Activated T-helper 17 cell treated with anti-CD3 and anti-CD28 coated beads, Interleukin-2, amount 50 U/mL, for 72 hours (primary cell): ENCODE measurements at regions not wholly inside any gene's neighbourhood (a gene's known extent, or its start where the extent isn't known, plus 50 kb on each side); places are given as distances from the start of the nearest gene placed in this dataset.
"Not testable (repeated sequence)": the region's sequence is repeated elsewhere in the genome, so short reads cannot be mapped to it uniquely, and the experiment has no call there.

Experiments used
- ATAC-seq: fragments of 150-1000 bp; cut with Tn5 transposase; replicated peaks from 2 replicates; pipeline ENCODE4 v1.10.0; 2021; ENCODE audit warnings: mild to moderate bottlenecking, moderate library complexity
- H3K27ac Mint-ChIP-seq: one replicate; pipeline ENCODE4 v1.8.0; 2022; ENCODE audit warnings: mixed read lengths
- H3K27me3 Mint-ChIP-seq: one replicate; pipeline ENCODE4 v1.8.0; 2022; ENCODE audit warnings: mixed read lengths
- H3K36me3 Mint-ChIP-seq: one replicate; pipeline ENCODE4 v1.8.0; 2022; ENCODE audit warnings: low read depth, mild to moderate bottlenecking, mixed read lengths
- H3K4me1 Mint-ChIP-seq: one replicate; pipeline ENCODE4 v1.8.0; 2022; ENCODE audit warnings: mixed read lengths
- H3K4me3 Mint-ChIP-seq: one replicate; pipeline ENCODE4 v1.8.0; 2022; ENCODE audit warnings: mild to moderate bottlenecking, mixed read lengths
- H3K9me3 Mint-ChIP-seq: one replicate; pipeline ENCODE4 v1.8.0; 2022; ENCODE audit warnings: mixed read lengths

DNA sequence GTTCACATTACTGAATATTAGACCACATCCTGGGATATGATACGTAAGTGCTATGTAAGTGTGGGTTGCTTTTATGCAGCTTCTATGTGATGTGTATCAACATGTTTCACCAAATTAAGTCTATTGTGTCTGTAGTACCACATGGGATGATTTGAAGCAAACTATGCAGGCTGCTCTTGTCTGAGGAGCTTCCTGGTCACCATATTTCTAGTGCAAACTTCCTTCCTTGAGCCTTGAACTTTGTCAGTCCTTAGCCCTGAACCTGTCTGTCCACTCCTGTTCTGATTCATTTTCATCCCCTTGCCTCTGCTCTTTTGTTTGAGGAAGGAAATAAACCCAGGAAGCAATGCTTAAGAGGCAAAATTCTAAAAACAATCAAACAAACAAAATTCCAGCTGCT is 117.5 kb upstream of the VANGL1 start:
- Mint-ChIP-seq H3K27me3 (peaks cover 22% of the 10 kb centered on the region), H3K4me3 (no peak overlapping the region), H3K9me3 (no peaks in the 10 kb centered on the region), H3K36me3 (no peaks in the 10 kb centered on the region), H3K27ac (no peak overlapping the region), H3K4me1 (no peaks in the 10 kb centered on the region)
- no peak for ATAC-seq

- no peak overlapping the region for H3K4me3 Mint-ChIP-seq
- H3K27ac Mint-ChIP-seq, result no peak overlapping the region
- no peak for ATAC-seq
- peaks cover 21% of the 10 kb centered on the region for H3K27me3 Mint-ChIP-seq
- H3K4me1 Mint-ChIP-seq, result no peaks in the 10 kb centered on the region
- no peaks in the 10 kb centered on the region for H3K36me3 Mint-ChIP-seq
- H3K9me3 Mint-ChIP-seq, result peaks cover 3% of the 10 kb centered on the region
Observed at GRCh38 chr1:115522386-115522785, 119.4 kb upstream of the VANGL1 start.

DNA sequence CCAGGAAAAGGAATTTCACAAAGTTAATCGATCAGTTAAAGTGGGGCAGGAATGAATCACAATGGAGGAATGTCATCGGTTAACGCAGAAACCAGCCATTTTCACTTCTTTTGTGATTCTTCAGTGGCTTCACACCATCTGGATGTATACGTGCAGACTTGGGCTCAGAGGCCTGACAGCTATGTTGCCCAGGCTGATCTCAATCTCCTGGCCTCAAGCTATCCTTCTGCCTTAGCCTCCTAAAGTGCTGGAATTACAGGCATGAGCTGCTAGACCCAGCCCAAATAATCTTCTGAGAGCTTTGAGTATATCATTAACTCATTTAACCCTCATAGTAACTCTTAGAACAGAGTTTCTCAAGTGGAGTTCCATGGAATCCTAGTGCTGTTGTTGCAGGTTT is 126.5 kb upstream of the VANGL1 start:
- Mint-ChIP-seq H3K27me3 (peaks cover 14% of the 10 kb centered on the region), H3K36me3 (no peaks in the 10 kb centered on the region), H3K9me3 (peaks cover 3% of the 10 kb centered on the region), H3K4me1 (no peaks in the 10 kb centered on the region), H3K4me3 (no peak overlapping the region), H3K27ac (no peak overlapping the region)
- no peak for ATAC-seq

DNA sequence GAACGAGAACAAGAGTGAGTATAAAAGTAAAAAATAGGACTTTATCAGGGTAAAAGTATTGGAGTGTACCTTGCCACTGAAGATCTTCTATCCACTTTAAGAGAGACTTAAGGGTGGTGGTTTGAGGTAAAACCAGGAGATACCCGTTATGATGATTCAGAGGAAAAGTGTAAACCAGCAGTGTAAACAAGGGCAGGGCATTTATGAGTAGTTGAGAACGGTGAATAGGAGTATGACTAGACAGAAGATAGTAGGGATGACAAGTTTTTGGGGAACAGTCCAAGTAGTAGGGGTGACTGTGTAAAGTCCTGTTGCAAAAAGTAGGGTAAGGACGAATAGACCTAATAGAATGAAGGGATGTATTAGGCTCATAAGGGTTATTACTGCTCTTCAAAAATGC is 131.5 kb upstream of the VANGL1 start:
- H3K4me3 Mint-ChIP-seq, H3K36me3 Mint-ChIP-seq, H3K9me3 Mint-ChIP-seq, H3K4me1 Mint-ChIP-seq, ATAC-seq, H3K27ac Mint-ChIP-seq: not testable (repeated sequence)
- H3K27me3 Mint-ChIP-seq, result peaks cover 12% of the 10 kb centered on the region

GRCh38 chr1:115507901-115508300 is 133.9 kb upstream of the VANGL1 start:
- no peaks in the 10 kb centered on the region for H3K36me3 Mint-ChIP-seq
- peaks cover 12% of the 10 kb centered on the region for H3K27me3 Mint-ChIP-seq
- no peak overlapping the region for H3K27ac Mint-ChIP-seq
- ATAC-seq, result no peak
- H3K4me1 Mint-ChIP-seq, result no peaks in the 10 kb centered on the region
- no peak overlapping the region for H3K4me3 Mint-ChIP-seq
- no peaks in the 10 kb centered on the region for H3K9me3 Mint-ChIP-seq

DNA sequence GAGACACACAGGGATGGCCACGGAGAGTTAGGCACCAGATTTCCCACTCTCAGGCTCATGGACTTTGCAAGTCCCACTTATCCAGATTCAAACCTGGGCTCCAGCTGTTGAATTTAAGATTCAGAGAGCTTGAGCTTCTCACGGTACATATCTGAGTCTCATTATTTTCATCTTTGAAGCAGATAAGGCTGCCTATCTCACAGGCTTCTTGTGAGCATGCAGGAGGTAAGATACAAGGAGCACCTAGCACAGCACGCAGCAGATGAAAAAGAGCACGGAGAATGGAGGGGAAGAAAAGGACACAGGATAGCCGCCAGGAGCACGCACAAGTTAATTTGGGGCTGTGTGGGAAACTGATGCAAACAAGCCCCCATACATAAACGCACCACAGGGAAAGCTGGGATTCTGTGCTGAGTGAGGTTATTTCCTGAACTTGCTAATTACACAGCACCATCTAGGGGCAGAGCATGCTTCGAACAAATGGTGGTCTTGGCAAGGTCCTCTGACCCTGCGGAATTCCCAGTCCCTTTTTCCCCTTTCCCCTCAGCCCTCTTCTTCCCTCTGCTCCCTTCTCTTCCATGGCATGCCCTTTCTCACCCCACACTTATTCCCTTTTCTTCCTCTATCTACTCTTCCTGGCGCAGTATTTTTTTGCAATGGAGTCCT is 134.7 kb upstream of the VANGL1 start:
- H3K4me3 Mint-ChIP-seq, result no peak overlapping the region
- no peaks in the 10 kb centered on the region for H3K36me3 Mint-ChIP-seq
- peaks cover 15% of the 10 kb centered on the region for H3K27me3 Mint-ChIP-seq
- no peak overlapping the region for H3K27ac Mint-ChIP-seq
- no peak for ATAC-seq
- H3K9me3 Mint-ChIP-seq, result no peaks in the 10 kb centered on the region
- no peaks in the 10 kb centered on the region for H3K4me1 Mint-ChIP-seq

GRCh38 chr1:115506518-115506917 is 135.3 kb upstream of the VANGL1 start:
- H3K4me1 Mint-ChIP-seq, result no peaks in the 10 kb centered on the region
- no peaks in the 10 kb centered on the region for H3K9me3 Mint-ChIP-seq
- H3K27me3 Mint-ChIP-seq, result peaks cover 15% of the 10 kb centered on the region
- no peaks in the 10 kb centered on the region for H3K36me3 Mint-ChIP-seq
- H3K4me3 Mint-ChIP-seq, result no peak overlapping the region
- no peak overlapping the region for H3K27ac Mint-ChIP-seq
- ATAC-seq, result no peak

DNA sequence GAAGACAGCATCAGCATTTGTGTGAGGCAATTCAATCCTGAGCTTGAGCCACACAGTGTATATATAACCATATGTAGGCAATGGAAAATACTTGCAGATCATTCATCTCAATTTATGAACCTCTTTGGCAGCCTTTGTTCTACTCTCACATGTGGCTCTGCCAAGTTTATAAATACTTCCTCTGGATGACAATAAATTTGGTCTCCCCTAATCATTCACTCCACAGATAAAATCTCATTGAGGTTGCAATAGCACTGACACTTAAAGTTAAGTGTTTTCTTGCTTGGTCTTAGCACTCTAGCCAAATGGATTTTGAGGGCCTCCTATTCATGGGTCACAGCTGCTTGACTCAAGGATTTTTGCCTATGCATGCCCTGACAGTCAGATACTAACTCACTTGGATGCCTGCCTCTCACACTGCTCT is 136.6 kb upstream of the VANGL1 start:
- ATAC-seq, result no peak
- Mint-ChIP-seq H3K4me1 (no peaks in the 10 kb centered on the region), H3K27ac (no peak overlapping the region), H3K36me3 (no peaks in the 10 kb centered on the region), H3K9me3 (no peaks in the 10 kb centered on the region), H3K4me3 (no peak overlapping the region), H3K27me3 (peaks cover 15% of the 10 kb centered on the region)

DNA sequence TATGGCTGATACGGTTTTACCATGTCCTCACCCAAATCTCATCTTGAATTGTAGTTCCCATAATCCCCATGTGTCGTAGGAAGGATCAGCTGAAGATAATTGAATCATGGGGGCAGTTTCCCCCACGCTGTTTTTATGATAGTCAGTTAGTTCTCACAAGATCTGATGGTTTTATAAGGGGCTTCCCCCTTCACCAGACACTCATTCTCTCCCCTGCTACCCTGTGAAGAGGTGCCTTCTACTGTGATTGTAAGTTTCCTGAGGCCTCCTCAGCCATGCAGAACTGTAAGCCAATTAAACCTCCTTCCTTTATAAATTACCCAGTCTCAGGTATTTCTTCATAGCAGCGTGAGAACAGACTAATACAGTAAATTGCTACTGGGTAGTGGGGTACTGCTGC is 139.6 kb upstream of the VANGL1 start:
- H3K4me1 Mint-ChIP-seq, H3K9me3 Mint-ChIP-seq: not testable (repeated sequence)
- ATAC-seq, result peak; percentile 16

DNA sequence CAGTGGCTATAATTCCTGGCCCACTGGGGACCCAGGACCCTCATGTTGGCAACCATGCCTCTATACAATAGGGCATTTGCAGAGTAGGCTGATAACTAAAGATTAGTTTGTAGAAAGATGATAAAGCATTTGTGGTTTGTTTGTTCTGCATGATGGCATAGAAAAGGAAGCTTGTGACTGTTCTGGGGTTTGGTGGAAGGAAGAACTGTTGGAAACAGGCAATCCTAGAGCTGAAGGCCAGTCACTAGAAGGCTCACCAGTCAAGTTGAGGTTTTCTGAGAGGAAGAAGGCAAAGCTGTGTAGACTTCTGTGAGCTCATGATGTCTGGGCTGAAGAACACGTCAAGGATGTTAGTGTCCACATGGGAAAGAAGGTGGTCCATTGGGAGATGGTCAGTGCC is 140.3 kb upstream of the VANGL1 start:
- H3K36me3 Mint-ChIP-seq, result no peaks in the 10 kb centered on the region
- no peaks in the 10 kb centered on the region for H3K4me1 Mint-ChIP-seq
- no peaks in the 10 kb centered on the region for H3K9me3 Mint-ChIP-seq
- H3K27me3 Mint-ChIP-seq, result peaks cover 4% of the 10 kb centered on the region
- no peak overlapping the region for H3K27ac Mint-ChIP-seq
- no peak for ATAC-seq
- H3K4me3 Mint-ChIP-seq, result no peak overlapping the region

More for the DNA sequence above, 139.6 kb upstream of the VANGL1 start:
- H3K36me3 Mint-ChIP-seq, H3K27ac Mint-ChIP-seq, H3K4me3 Mint-ChIP-seq: not testable (repeated sequence)
- peaks cover 11% of the 10 kb centered on the region for H3K27me3 Mint-ChIP-seq

DNA sequence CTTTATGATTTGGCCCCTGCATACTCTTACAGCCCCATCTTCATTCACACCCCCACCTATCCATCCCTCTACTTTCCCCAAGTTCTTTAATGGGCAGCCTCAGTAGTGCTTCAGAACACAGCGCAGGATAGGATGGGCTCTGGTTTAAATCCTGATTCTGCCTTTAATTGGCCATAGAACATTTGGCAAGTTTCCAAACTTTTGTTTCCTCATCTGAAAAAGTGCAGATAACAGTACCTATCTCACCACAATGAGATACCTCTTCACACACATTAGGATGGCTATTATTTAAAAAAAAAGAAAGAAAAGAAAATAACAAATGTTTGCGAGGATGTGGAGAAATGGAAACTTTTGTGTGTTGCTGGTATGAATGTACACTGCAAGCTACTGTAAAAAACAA is 142.5 kb upstream of the VANGL1 start:
- ATAC-seq, result no peak
- Mint-ChIP-seq H3K4me1 (no peaks in the 10 kb centered on the region), H3K27ac (no peak overlapping the region), H3K27me3 (peaks cover 3% of the 10 kb centered on the region), H3K4me3 (no peak overlapping the region), H3K9me3 (no peaks in the 10 kb centered on the region), H3K36me3 (no peaks in the 10 kb centered on the region)

- H3K27ac Mint-ChIP-seq, result no peak overlapping the region
- no peaks in the 10 kb centered on the region for H3K4me1 Mint-ChIP-seq
- no peaks in the 10 kb centered on the region for H3K9me3 Mint-ChIP-seq
- no peak overlapping the region for H3K4me3 Mint-ChIP-seq
- H3K36me3 Mint-ChIP-seq, result no peaks in the 10 kb centered on the region
- no peaks in the 10 kb centered on the region for H3K27me3 Mint-ChIP-seq
- no peak for ATAC-seq
Observed at GRCh38 chr1:115496904-115497527, 144.8 kb upstream of the VANGL1 start.

DNA sequence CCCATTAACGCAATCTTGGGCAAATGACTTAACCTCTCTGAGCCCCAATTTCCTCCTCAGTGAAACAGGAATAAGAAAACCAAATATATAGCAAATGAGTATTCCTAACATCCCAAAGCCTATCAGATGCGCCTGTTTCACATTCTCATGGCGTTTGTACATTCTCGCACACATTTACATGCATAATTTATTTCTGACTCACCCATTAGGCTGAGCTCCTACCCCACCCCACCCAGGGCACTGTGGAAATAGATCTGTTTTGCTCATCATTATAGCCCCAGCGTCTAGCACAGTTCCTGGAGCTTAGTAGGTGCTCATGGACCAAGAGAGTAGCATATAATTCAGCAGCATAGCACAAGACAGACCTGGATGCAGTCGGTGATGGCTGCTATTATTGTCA is 146.1 kb upstream of the VANGL1 start:
- ATAC-seq, result no peak
- no peaks in the 10 kb centered on the region for H3K9me3 Mint-ChIP-seq
- H3K27ac Mint-ChIP-seq, result no peak overlapping the region
- H3K27me3 Mint-ChIP-seq, result no peaks in the 10 kb centered on the region
- H3K4me1 Mint-ChIP-seq, result no peaks in the 10 kb centered on the region
- no peaks in the 10 kb centered on the region for H3K36me3 Mint-ChIP-seq
- H3K4me3 Mint-ChIP-seq, result no peak overlapping the region

- no peaks in the 10 kb centered on the region for H3K36me3 Mint-ChIP-seq
- no peak for ATAC-seq
- H3K9me3 Mint-ChIP-seq, result no peaks in the 10 kb centered on the region
- H3K27ac Mint-ChIP-seq, result no peak overlapping the region
- H3K4me3 Mint-ChIP-seq, result no peak overlapping the region
- H3K27me3 Mint-ChIP-seq, result no peaks in the 10 kb centered on the region
- no peaks in the 10 kb centered on the region for H3K4me1 Mint-ChIP-seq
Observed at GRCh38 chr1:115495111-115495510, 146.7 kb upstream of the VANGL1 start.

- no peak for ATAC-seq
- Mint-ChIP-seq H3K36me3 (no peaks in the 10 kb centered on the region), H3K27ac (no peak overlapping the region), H3K4me1 (no peaks in the 10 kb centered on the region), H3K27me3 (no peaks in the 10 kb centered on the region), H3K4me3 (no peak overlapping the region), H3K9me3 (no peaks in the 10 kb centered on the region)
Observed at GRCh38 chr1:115493834-115494233, 147.9 kb upstream of the VANGL1 start.

DNA sequence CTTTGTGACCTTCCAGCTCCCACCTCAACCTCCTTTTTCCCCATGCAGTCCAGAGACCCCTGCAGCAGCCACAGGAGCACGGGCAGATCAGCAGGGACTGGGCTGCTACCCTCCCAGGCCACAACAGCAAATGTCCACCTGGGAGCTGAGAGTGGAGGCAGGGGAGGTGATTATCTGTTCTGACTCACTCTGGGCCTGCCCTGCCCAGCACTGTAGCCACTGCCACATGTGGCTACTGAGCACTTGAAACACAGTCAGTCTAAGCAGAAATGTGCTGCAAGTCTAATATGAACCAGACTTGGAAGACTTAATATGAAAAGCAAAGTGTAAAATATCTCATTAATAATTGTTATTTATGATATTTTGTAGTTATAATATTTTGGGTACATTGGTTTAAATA is 148.9 kb upstream of the VANGL1 start:
- no peak for ATAC-seq
- Mint-ChIP-seq H3K27me3 (no peaks in the 10 kb centered on the region), H3K4me1 (no peaks in the 10 kb centered on the region), H3K4me3 (no peak overlapping the region), H3K9me3 (no peaks in the 10 kb centered on the region), H3K27ac (no peak overlapping the region), H3K36me3 (no peaks in the 10 kb centered on the region)
